Esophagus (tissue), 2 donors: ENCODE measurements at regions not wholly inside any gene's neighbourhood (a gene's known extent, or its start where the extent isn't known, plus 50 kb on each side); places are given as distances from the start of the nearest gene placed in this dataset.

ENCODE experiments used
- H3K27ac ChIP-seq, 2 donors: one replicate each; pipeline ENCODE4 v1.5.1; 2013; ENCODE audit warnings: low read depth in 2 of 2, mild to moderate bottlenecking in 2 of 2, inconsistent platforms in 1 of 2, low read length in 1 of 2, moderate library complexity in 1 of 2
- H3K27me3 ChIP-seq, 2 donors: one replicate each; pipeline ENCODE4 v1.6.1; 2013; ENCODE audit warnings: low read length in 2 of 2, control low read depth in 1 of 2, mild to moderate bottlenecking in 1 of 2; ENCODE audit not compliant: insufficient read depth in 2 of 2, control insufficient read depth in 1 of 2
- H3K36me3 ChIP-seq, 2 donors: one replicate each; pipeline ENCODE4 v1.6.1; 2013; ENCODE audit warnings: low read length in 1 of 2; ENCODE audit not compliant: control insufficient read depth in 2 of 2, insufficient read depth in 2 of 2
- H3K4me1 ChIP-seq, 2 donors: one replicate each; pipeline ENCODE4 v1.6.1; 2013; ENCODE audit warnings: low read length in 1 of 2; ENCODE audit not compliant: control insufficient read depth in 2 of 2, insufficient read depth in 2 of 2
- H3K4me3 ChIP-seq, 2 donors: one replicate each; pipeline ENCODE4 v1.5.1; 2013; ENCODE audit warnings: low read length in 2 of 2, mild to moderate bottlenecking in 2 of 2, low read depth in 1 of 2, moderate library complexity in 1 of 2
- H3K9me3 ChIP-seq, 2 donors: one replicate each; pipeline ENCODE4 v1.6.1; 2013; ENCODE audit warnings: mild to moderate bottlenecking in 2 of 2, low read depth in 1 of 2, low read length in 1 of 2, moderate library complexity in 1 of 2; ENCODE audit not compliant: control insufficient read depth in 2 of 2, insufficient read depth in 1 of 2
- WGBS, 2 donors: extraction: QIAGEN DNeasy Blood & Tissue Kit; methylation state at CpG; one replicate each; pipeline ENCODE4 v1.1.7; 2013; 5-methylcytosine and 5-hydroxymethylcytosine counted together
- donor health status: healthy with polysubstance abuse.
- donor health status: Bipolar disorder and iron deficiency.

DNA sequence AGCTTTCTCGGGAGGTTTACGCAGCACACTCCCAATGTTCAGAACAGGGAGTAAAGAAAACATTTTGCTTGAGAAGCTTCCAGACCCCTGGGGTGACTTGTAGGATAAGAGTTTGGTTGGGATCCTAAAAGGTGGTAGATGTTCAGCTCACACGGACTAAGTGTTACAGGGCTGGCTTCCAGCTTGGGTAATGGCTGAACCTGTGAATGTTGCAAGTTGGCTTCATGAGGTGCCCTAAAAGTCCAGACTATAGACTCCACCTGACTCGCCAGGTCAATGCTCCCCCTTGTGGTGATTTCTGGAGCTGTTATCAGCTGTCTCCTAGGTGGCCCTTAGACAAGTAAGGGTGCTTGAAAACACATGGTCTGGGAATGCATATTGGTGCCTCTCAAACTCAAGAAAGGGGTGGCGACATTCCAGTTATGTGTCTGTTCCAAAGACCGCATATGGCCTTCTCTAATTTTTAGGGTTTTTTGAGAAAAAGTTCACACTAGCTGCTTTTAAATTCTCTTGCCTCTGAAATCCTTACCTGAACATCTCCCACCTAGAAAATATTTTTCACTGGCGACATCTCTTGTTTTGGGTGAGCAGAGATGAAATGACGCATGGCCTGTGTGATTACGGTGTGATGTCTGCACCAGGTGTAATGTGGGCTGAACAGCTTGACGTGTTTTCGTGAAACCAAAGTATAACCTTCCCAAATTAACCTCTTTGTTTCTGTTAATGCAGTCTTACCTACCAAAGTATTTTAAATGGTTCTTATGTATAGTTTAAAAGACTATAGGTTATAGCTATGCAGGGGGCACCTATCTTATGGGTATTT is 175.7 kb upstream of the KBTBD8 start:
- H3K4me3 ChIP-seq, result no peak overlapping the region
- 66 to 70% methylated on average over 11 of the region's 11 CpGs for WGBS, 2 donors
- no peaks in the 10 kb centered on the region for H3K27me3 ChIP-seq
- no peaks in the 10 kb centered on the region for H3K4me1 ChIP-seq
- no peaks in the 10 kb centered on the region for H3K9me3 ChIP-seq
- H3K36me3 ChIP-seq, result no peaks in the 10 kb centered on the region
- no peak overlapping the region for H3K27ac ChIP-seq

DNA sequence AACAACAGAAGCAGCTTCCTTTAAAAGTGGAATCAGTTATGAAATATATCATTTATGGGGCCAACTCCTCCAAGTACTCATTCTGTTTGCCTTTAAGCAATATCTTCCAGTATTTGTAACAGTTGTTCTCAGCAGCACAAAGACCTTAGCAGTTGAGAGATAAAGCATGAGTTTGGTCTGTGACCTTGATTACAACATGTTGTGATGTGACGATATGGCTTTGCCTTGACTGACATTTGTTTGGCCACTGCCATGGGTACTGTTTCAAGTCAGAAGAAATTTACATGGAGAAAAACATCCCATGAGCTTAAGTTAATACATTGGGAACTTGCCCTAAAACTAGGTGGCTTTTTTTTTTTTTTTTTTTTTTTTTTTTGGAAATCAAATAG is 175.1 kb upstream of the KBTBD8 start:
- no peak overlapping the region for H3K4me3 ChIP-seq
- H3K4me1 ChIP-seq, result no peaks in the 10 kb centered on the region
- WGBS, 2 donors, result 71 to 84% methylated on average over 1 of the region's 1 CpG
- H3K36me3 ChIP-seq, result no peaks in the 10 kb centered on the region
- no peaks in the 10 kb centered on the region for H3K9me3 ChIP-seq
- no peak overlapping the region for H3K27ac ChIP-seq
- no peaks in the 10 kb centered on the region for H3K27me3 ChIP-seq

DNA sequence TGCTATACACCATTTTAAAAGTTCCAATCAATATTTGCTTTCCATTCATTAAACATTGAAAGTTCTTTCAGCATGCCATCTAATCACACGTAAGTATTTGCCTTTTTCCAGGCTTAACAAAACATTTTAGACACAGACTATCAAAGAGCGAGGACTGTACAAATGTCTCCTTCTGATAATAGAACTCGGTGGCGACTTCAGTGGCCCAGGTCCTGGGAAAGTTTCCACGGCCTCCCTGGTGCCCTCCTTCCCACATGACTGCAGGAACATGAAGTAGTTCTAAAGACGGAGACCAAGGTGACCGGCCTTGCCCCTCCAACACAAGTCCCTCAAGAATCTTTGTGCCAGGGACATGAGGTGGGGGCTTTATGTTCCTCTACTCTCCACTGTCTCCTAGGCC is 174.6 kb upstream of the KBTBD8 start:
- no peaks in the 10 kb centered on the region for H3K27me3 ChIP-seq
- H3K4me1 ChIP-seq, result no peaks in the 10 kb centered on the region
- no peaks in the 10 kb centered on the region for H3K9me3 ChIP-seq
- WGBS, 2 donors, result 78 to 90% methylated on average over 7 of the region's 7 CpGs
- H3K36me3 ChIP-seq, result no peaks in the 10 kb centered on the region
- H3K27ac ChIP-seq, result no peak overlapping the region
- no peak overlapping the region for H3K4me3 ChIP-seq

DNA sequence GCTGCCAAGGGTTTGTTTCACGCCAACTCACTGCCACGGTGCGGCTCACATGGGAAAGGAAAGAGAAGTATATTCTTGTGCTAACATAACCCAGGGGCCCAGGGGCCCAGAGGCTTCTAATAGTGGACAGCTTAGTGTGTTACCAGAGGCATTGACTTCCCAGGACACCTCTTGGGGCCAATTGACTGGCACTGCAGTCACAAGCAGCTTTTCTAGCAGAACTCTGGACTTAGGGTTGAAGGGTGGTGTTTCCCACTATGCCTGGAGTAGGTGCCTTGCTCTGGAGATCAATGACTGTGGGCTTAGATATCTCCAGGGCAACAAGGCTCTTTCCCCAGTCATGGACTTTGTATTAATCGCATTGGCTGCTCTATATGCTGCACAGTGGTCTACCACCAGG is 172.7 kb upstream of the KBTBD8 start:
- no peak overlapping the region for H3K27ac ChIP-seq
- H3K27me3 ChIP-seq, result no peaks in the 10 kb centered on the region
- H3K36me3 ChIP-seq, result no peaks in the 10 kb centered on the region
- H3K9me3 ChIP-seq, result no peaks in the 10 kb centered on the region
- WGBS, 2 donors, result 84 to 89% methylated on average over 4 of the region's 4 CpGs
- no peak overlapping the region for H3K4me3 ChIP-seq
- H3K4me1 ChIP-seq, result no peaks in the 10 kb centered on the region

DNA sequence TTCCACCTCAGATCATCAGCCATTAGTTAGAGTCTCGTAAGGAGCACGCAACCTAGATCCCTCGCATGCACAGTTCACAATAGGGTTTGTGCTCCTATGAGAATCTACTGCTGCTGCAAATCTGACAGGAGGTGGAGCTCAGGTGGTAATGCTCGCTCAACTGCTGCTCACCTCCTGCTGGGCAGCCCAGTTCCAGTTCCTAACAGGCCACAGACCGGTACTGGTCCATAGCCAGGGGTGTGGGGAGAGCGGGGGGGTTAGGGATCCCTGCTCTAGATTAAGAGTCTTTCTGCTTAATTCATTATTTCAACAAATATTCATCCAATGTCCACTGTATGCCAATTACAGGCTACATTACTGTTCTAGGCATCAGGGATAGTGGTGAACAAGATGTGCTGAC is 170.4 kb upstream of the KBTBD8 start:
- no peaks in the 10 kb centered on the region for H3K4me1 ChIP-seq
- no peaks in the 10 kb centered on the region for H3K27me3 ChIP-seq
- no peak overlapping the region for H3K27ac ChIP-seq
- no peaks in the 10 kb centered on the region for H3K9me3 ChIP-seq
- no peaks in the 10 kb centered on the region for H3K36me3 ChIP-seq
- H3K4me3 ChIP-seq, result no peak overlapping the region
- WGBS, 2 donors, result 87 to 92% methylated on average over 6 of the region's 6 CpGs

DNA sequence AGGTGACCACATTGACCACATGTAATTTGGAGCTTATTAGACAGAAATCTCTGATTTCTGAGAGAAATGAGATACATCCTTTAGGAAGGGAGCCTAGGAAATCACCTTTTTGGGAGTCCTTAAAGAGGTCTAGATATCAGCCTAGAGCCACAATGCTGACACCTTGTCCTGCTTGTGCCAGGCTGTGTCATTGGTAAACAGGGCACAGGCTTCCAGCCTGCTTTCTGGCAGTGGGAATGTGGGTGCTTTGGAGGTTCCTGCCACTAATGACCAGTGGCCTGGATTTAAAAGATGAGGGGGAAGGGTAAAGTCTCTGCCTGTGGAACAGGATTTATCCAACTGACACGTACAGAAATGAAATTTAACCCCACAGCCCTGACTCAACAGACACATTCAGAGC is 169.8 kb upstream of the KBTBD8 start:
- Histone ChIP-seq H3K4me3 (no peak overlapping the region), H3K4me1 (no peaks in the 10 kb centered on the region), H3K27me3 (no peaks in the 10 kb centered on the region), H3K27ac (no peak overlapping the region), H3K9me3 (no peaks in the 10 kb centered on the region), H3K36me3 (no peaks in the 10 kb centered on the region)
- WGBS, 2 donors, result 76 to 92% methylated on average over 1 of the region's 1 CpG

DNA sequence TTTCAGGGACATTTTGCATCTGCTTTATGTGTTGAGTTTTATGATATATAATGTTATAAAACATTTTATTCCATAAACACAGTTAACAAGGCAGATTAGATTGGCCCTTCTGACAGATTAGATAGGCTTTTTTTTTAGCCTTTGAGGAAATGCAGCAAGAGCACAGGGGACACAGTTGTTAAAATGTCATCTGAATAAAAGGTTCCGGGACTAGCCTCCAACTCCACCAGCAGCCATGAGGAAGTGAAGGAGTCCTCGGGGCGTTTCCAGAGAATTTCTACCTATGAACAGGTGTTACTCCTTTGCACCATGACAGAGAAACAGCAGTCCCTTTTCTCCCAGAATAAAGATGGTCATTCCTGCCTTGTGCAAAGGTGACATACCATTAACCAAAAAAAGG is 167.8 kb upstream of the KBTBD8 start:
- Histone ChIP-seq H3K4me1 (no peaks in the 10 kb centered on the region), H3K36me3 (no peaks in the 10 kb centered on the region), H3K4me3 (no peak overlapping the region), H3K9me3 (no peaks in the 10 kb centered on the region), H3K27ac (no peak overlapping the region), H3K27me3 (no peaks in the 10 kb centered on the region)
- 46 to 61% methylated on average over 3 of the region's 3 CpGs for whole genome bisulfite sequencing, 2 donors

DNA sequence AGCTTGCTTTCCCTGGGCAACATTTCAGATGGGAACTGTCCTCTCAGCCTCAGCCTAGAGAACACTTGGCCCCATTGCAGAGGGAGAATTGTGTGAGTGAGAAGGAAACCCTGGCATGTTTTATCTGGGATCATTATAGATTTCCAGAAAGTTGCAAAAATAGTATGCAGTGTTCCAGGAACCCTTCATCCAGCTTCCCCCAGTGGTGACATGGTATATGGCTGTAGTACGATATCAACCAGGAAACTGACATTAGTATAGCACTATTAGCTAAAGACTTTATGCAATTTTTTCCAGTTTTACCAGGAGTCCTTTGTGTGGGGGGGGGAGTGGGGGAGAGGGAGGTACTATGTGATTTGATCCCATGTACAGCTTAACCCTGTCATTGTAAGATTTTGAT is 166.2 kb upstream of the KBTBD8 start:
- H3K4me3 ChIP-seq, result no peak overlapping the region
- H3K36me3 ChIP-seq, result no peaks in the 10 kb centered on the region
- WGBS, 2 donors, result 91 to 100% methylated on average over 1 of the region's 1 CpG
- H3K27ac ChIP-seq, result no peak overlapping the region
- H3K4me1 ChIP-seq, result no peaks in the 10 kb centered on the region
- no peaks in the 10 kb centered on the region for H3K9me3 ChIP-seq
- no peaks in the 10 kb centered on the region for H3K27me3 ChIP-seq

DNA sequence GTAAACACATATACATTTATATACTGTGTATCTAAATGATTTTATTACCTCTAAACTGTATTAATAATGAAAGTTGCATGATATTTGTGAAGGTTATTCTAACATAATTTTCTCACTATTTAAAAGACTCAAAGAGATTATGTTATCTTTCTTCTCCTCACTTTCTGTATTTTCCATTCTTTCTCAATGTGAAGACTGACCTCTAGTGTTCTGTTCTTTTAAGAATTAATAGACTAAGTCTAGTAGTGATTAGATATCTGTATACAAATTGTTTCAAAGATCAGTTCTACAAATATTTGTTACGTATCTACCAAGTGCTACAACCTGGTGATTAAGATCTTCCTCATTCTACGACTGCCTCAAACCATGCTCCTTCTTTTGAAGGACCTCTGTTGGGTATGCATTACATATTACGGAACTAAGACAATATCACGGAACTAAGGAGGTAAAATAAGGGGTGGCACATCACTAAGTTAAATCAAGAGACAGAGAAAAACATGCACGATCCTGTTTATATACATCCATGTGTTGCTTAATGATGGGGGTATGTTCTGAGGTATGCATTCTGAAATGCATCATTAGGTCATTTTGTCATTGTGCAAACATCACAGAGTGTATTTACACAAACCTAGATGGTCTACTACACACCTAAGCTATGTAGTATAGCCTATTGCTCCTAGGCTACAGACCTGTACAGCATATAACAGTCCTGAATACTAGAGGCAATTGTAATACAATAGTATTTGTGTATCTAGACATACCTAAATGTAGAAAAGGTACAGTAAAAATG is 161.5 kb upstream of the KBTBD8 start:
- H3K27ac ChIP-seq, result no peak overlapping the region
- H3K36me3 ChIP-seq, result no peaks in the 10 kb centered on the region
- H3K9me3 ChIP-seq, result no peaks in the 10 kb centered on the region
- no peak overlapping the region for H3K4me3 ChIP-seq
- H3K4me1 ChIP-seq, result no peaks in the 10 kb centered on the region
- no peaks in the 10 kb centered on the region for H3K27me3 ChIP-seq
- WGBS, 2 donors, result 70 to 78% methylated on average over 5 of the region's 5 CpGs

DNA sequence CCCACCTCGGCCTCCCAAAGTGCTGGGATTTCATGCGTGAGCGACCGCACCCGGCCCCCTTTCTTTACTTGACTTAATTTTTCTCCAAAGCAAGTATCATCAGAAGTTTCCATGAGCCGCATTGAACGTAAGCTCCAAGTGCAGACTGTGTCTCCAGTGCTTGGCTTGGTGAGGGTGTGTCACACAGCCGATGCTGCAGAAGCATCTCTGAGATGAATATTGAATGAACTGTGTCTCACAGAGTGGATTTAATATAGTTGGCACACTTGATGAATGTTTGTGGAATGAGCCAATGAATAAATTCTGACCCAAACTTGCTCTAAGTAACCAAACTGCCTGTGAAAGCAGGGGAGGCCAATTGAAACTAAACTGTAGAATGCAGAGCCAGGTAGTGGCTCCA is 159.4 kb upstream of the KBTBD8 start:
- Histone ChIP-seq H3K4me1 (no peaks in the 10 kb centered on the region), H3K9me3 (no peaks in the 10 kb centered on the region), H3K27ac (no peak overlapping the region), H3K4me3 (no peak overlapping the region), H3K36me3 (no peaks in the 10 kb centered on the region), H3K27me3 (no peaks in the 10 kb centered on the region)
- WGBS, 2 donors, result 93 to 94% methylated on average over 8 of the region's 8 CpGs
